HAP-1 (cell line): ENCODE measurements at regions not wholly inside any gene's neighbourhood (a gene's known extent, or its start where the extent isn't known, plus 50 kb on each side); places are given as distances from the start of the nearest gene placed in this dataset.
"Not testable (repeated sequence)": the region's sequence is repeated elsewhere in the genome, so short reads cannot be mapped to it uniquely, and the experiment has no call there.

Source experiments
- DNase-seq, 2 experiments: peaks; one replicate each; pipeline ENCODE4 v3.0.0-alpha.2; 2016 to 2020; ENCODE audit warnings: low spot score in 2 of 2
- H3K27me3 ChIP-seq: fragments of 250-450 bp; sonication (Bioruptor Pico); 2 replicates; pipeline ENCODE4 v1.5.1; 2020; ENCODE audit warnings: low read depth, mild to moderate bottlenecking, moderate library complexity
- H3K36me3 ChIP-seq: fragments of 250-450 bp; sonication (Bioruptor Pico); replicated peaks from 2 replicates; pipeline ENCODE4 v1.5.1; 2020; ENCODE audit warnings: mild to moderate bottlenecking
- H3K4me1 ChIP-seq: fragments of 250-450 bp; sonication (Bioruptor Pico); 2 replicates; pipeline ENCODE4 v1.5.1; 2020; ENCODE audit warnings: mild to moderate bottlenecking
- H3K4me3 ChIP-seq: fragments of 250-450 bp; sonication (Bioruptor Pico); 2 replicates; pipeline ENCODE4 v1.5.1; 2020; ENCODE audit warnings: mild to moderate bottlenecking, moderate library complexity
- H3K9me3 ChIP-seq: fragments of 250-450 bp; sonication (Bioruptor Pico); 2 replicates; pipeline ENCODE4 v1.5.1; 2020; ENCODE audit warnings: mild to moderate bottlenecking, moderate library complexity
- in situ Hi-C: fragments of 300-500 bp; cut with MboI; formaldehyde crosslinking; loops from 3 replicates; pipeline ENCODE4 v1.14.3; 2020; ENCODE audit warnings: low sequenced_read_pairs, inconsistent platforms, mixed read lengths

- no peaks in the 10 kb centered on the region for H3K9me3 ChIP-seq
- in situ Hi-C loops = no loop called here
These were observed 466.4 kb upstream of the SGO1 start for GRCh38 chr3:20652231-20652986.

GRCh38 chr3:20648921-20649381 is 462.9 kb upstream of the SGO1 start:
- Histone ChIP-seq H3K4me1 (no peaks in the 10 kb centered on the region), H3K27me3 (peaks cover 7% of the 10 kb centered on the region; the same call in 1 of the 2 replicates), H3K36me3 (no peaks in the 10 kb centered on the region), H3K4me3 (no peak overlapping the region), H3K9me3 (no peaks in the 10 kb centered on the region)
- no peak for DNase-seq
- in situ Hi-C loops = no loop called here

More at GRCh38 chr3:20652231-20652986, 466.4 kb upstream of the SGO1 start:
- Histone ChIP-seq H3K36me3 (no peaks in the 10 kb centered on the region), H3K4me1 (no peaks in the 10 kb centered on the region), H3K4me3 (no peak overlapping the region), H3K27me3 (peaks cover 7% of the 10 kb centered on the region; the same call in 1 of the 2 replicates)
- no peak for DNase-seq

GRCh38 chr3:20648294-20648693 is 462.3 kb upstream of the SGO1 start:
- in situ Hi-C loops = no loop called here
- Histone ChIP-seq H3K9me3 (no peaks in the 10 kb centered on the region), H3K36me3 (no peaks in the 10 kb centered on the region), H3K4me3 (no peak overlapping the region), H3K4me1 (no peaks in the 10 kb centered on the region), H3K27me3 (peaks cover 7% of the 10 kb centered on the region; the same call in 1 of the 2 replicates)
- DNase-seq = no peak

GRCh38 chr3:20646425-20646824 is 460.4 kb upstream of the SGO1 start:
- H3K36me3 ChIP-seq = no peaks in the 10 kb centered on the region
- peaks cover 7% of the 10 kb centered on the region; the same call in 1 of the 2 replicates for H3K27me3 ChIP-seq
- no peaks in the 10 kb centered on the region for H3K9me3 ChIP-seq
- DNase-seq = no peak
- H3K4me1 ChIP-seq = no peaks in the 10 kb centered on the region
- in situ Hi-C loops = no loop called here
- H3K4me3 ChIP-seq = no peak overlapping the region

- H3K4me1 ChIP-seq = no peaks in the 10 kb centered on the region
- no peak overlapping the region for H3K4me3 ChIP-seq
- H3K9me3 ChIP-seq = no peaks in the 10 kb centered on the region
- in situ Hi-C loops = no loop called here
- peaks cover 7% of the 10 kb centered on the region; the same call in 1 of the 2 replicates for H3K27me3 ChIP-seq
- no peak for DNase-seq
- H3K36me3 ChIP-seq = no peaks in the 10 kb centered on the region
These were observed 459.3 kb upstream of the SGO1 start for GRCh38 chr3:20645340-20645739.

- H3K9me3 ChIP-seq = no peaks in the 10 kb centered on the region
- in situ Hi-C loops = no loop called here
- no peaks in the 10 kb centered on the region for H3K4me1 ChIP-seq
- H3K36me3 ChIP-seq = no peaks in the 10 kb centered on the region
- no peak overlapping the region for H3K4me3 ChIP-seq
- DNase-seq = no peak
- H3K27me3 ChIP-seq = no peaks in the 10 kb centered on the region
These were observed 451.7 kb upstream of the SGO1 start for GRCh38 chr3:20637729-20638128.

DNA sequence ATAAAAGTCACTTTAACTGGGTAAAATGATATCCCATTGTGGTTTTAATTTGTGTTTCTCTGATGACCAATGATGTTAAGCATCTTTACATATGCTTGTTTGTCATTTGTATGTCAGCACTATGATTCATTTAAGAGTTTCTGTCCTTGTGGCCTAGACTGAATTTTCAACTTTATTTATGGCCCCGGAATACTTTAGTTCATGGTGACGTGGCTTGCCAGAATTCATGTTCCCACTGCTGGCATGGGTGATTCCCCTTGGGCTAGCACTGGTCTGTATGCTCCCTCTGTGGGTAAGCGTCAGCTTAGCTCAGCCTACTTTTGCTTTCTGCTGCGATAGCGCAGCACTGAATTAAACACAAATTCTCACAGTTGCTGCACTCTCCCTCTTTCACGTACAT is 436.3 kb upstream of the SGO1 start:
- no peaks in the 10 kb centered on the region for H3K4me1 ChIP-seq
- no peaks in the 10 kb centered on the region for H3K36me3 ChIP-seq
- H3K27me3 ChIP-seq = no peaks in the 10 kb centered on the region
- in situ Hi-C loops = no loop called here
- H3K9me3 ChIP-seq = no peaks in the 10 kb centered on the region
- H3K4me3 ChIP-seq = no peak overlapping the region
- no peak for DNase-seq

DNA sequence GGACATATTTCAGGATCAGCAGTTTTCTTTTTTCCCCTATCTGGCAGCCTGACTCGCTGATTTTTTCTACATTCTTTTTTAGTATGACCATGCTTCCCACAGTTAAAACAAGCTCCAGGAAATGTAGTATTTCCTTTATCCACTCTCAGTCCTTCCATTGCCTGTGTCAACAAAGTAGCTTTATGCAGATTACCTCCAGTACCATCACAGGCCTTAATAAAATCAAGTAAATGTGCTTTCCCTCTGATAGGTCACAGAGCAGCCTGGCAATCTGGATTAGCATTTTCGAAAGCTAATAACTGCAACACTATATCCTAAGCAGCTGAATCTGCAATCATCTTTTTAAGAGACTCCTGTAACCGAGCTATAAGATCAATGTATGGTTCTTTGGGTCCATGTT is 432.6 kb upstream of the SGO1 start:
- H3K4me3 ChIP-seq, H3K27me3 ChIP-seq, in situ Hi-C loops, H3K36me3 ChIP-seq, DNase-seq, H3K4me1 ChIP-seq, H3K9me3 ChIP-seq: not testable (repeated sequence)

DNA sequence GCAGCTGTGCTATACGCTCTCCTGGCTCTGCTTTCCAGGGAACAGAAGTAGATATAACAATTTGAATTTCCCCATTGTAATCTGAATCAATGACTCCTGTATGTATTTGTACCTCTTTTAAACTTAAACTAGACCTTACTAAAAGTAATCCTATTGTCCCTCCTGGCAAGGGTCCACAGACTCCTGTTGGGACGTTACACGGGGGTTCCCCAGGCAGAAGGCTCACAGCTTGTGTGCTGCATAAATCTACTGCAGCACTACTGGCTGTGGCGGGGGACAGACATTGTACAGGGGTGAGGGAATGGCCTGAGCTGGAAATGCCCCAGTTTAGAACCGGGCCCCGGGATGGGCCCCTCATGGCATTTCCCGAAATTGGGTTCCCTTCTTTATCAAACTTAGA is 432.2 kb upstream of the SGO1 start:
- H3K27me3 ChIP-seq, in situ Hi-C loops, H3K4me3 ChIP-seq, H3K4me1 ChIP-seq, H3K9me3 ChIP-seq, DNase-seq, H3K36me3 ChIP-seq: not testable (repeated sequence)

GRCh38 chr3:20615982-20616381 is 430.0 kb upstream of the SGO1 start:
- in situ Hi-C loops, H3K4me3 ChIP-seq: not testable (repeated sequence)

DNA sequence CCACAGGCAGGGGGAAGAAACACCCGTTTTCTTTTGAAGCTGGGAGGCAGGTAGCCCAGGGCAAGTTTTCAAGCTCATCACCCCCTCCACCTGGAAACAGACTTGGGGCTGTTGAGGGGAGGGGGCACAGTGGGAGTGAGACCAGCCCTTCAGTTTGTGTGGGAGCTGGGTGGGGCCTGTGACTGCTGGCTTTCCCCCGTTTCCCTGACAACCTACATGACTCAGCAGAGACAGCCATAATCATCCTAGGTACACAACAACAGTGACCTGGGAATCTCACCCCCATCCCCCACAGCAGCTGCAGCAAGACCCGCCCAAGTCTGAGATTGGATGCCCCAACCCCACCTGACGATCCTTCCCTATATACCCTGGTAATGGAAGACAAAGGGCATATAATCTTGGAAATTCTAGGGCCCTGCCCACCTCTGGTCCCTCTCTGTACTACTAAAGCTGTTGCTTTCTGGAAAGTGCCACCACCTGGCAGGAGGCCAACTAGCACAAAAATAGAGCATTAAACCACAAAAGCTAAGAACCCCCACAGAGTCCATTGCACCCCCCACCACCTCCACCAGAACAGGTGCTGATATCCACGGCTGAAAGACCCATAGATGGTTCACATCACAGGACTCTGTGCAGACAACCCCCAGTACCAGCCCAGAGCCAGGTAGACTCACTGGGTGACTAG is 422.2 kb upstream of the SGO1 start:
- no peaks in the 10 kb centered on the region for H3K27me3 ChIP-seq
- no peak overlapping the region for H3K4me3 ChIP-seq
- H3K4me1 ChIP-seq = no peaks in the 10 kb centered on the region
- no peaks in the 10 kb centered on the region for H3K36me3 ChIP-seq
- in situ Hi-C loops = no loop called here
- DNase-seq = no peak
- H3K9me3 ChIP-seq = no peaks in the 10 kb centered on the region

More at GRCh38 chr3:20615982-20616381, 430.0 kb upstream of the SGO1 start:
- H3K36me3 ChIP-seq, DNase-seq, H3K27me3 ChIP-seq, H3K9me3 ChIP-seq, H3K4me1 ChIP-seq: not testable (repeated sequence)

DNA sequence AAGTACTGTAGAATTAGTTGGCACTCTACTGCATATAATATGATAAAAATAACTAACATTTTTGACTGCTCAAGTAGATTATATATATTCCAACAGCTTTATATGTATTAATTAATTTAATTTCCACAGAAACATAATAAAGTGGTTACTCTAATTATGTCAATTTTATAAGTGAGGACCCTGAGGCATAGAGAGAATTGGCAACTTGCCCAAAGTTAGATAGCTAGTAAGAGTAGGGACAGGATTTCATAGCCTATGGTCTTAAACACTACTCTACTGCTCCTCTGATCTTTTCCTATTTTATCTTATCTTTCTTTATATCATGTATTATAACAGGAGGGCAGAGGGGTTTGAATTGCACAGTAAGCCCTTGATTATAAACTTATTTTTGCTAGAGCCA is 418.7 kb upstream of the SGO1 start:
- no peaks in the 10 kb centered on the region for H3K4me1 ChIP-seq
- no peaks in the 10 kb centered on the region for H3K36me3 ChIP-seq
- H3K4me3 ChIP-seq = no peak overlapping the region
- DNase-seq = no peak
- no peaks in the 10 kb centered on the region for H3K9me3 ChIP-seq
- no peaks in the 10 kb centered on the region for H3K27me3 ChIP-seq
- in situ Hi-C loops = no loop called here

- H3K4me3 ChIP-seq = no peak overlapping the region
- in situ Hi-C loops = no loop called here
- H3K9me3 ChIP-seq = no peaks in the 10 kb centered on the region
- H3K36me3 ChIP-seq = no peaks in the 10 kb centered on the region
- no peak for DNase-seq
- H3K4me1 ChIP-seq = no peaks in the 10 kb centered on the region
- no peaks in the 10 kb centered on the region for H3K27me3 ChIP-seq
These were observed 403.3 kb upstream of the SGO1 start for GRCh38 chr3:20589275-20589674.

DNA sequence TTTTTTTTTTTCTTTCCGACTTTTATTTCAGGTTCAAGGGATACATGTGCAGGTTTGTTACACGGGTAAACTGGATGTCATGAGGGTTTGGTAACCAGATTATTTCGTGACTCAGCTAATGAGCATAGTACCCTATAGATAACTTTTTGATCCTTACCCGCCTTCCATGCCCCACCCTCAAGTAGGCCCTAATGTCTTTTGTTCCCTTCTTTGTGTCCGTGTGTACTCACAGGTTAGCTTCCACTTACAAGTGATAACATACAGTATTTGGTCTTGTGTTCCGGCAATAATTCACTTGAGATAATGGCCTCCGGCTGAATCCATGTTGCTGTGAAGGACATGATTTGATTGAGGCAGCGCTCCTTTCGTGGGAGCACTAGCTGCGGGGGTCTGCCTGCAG is 402.8 kb upstream of the SGO1 start:
- DNase-seq = no peak
- H3K4me1 ChIP-seq = no peaks in the 10 kb centered on the region
- H3K36me3 ChIP-seq = no peaks in the 10 kb centered on the region
- H3K4me3 ChIP-seq = no peak overlapping the region
- no peaks in the 10 kb centered on the region for H3K27me3 ChIP-seq
- no peaks in the 10 kb centered on the region for H3K9me3 ChIP-seq
- in situ Hi-C loops = no loop called here
